ENCODE measurements at regions not wholly inside any gene's neighbourhood (a gene's known extent, or its start where the extent isn't known, plus 50 kb on each side); places are given as distances from the start of the nearest gene placed in this dataset.

- TF ChIP-seq CTCF (IDR thresholded peaks at IDR 0.05; ENCODE audit: insufficient read depth, low read length, poor library complexity, severe bottlenecking): no peak
- no peaks in the 10 kb centered on the region for H3K36me3 ChIP-seq (ENCODE audit: control insufficient read depth, insufficient read depth, low read length)
- DNase-seq (ENCODE audit: extremely low read depth, insufficient read length): no peak
- H3K27me3 ChIP-seq (replicated peaks; ENCODE audit: control insufficient read depth, insufficient read depth, low read length): no peaks in the 10 kb centered on the region; the same call in 1 of the 2 replicates
- no peak overlapping the region for H3K4me3 ChIP-seq (replicated peaks; ENCODE audit: low read depth, low read length)
Measured at GRCh38 chr20:23212011-23212410, 125.9 kb upstream of the CD93 start.

- Histone ChIP-seq H3K4me3 (replicated peaks; ENCODE audit: low read depth, low read length) (no peak overlapping the region), H3K36me3 (ENCODE audit: control insufficient read depth, insufficient read depth, low read length) (no peaks in the 10 kb centered on the region), H3K27me3 (replicated peaks; ENCODE audit: control insufficient read depth, insufficient read depth, low read length) (no peaks in the 10 kb centered on the region; the same call in 1 of the 2 replicates)
- DNase-seq (ENCODE audit: extremely low read depth, insufficient read length): no peak
- TF ChIP-seq CTCF (IDR thresholded peaks at IDR 0.05; ENCODE audit: insufficient read depth, low read length, poor library complexity, severe bottlenecking): no peak
Measured at GRCh38 chr20:23211164-23211563, 125.0 kb upstream of the CD93 start.

- Histone ChIP-seq H3K4me3 (replicated peaks; ENCODE audit: low read depth, low read length) (no peak overlapping the region), H3K27me3 (replicated peaks; ENCODE audit: control insufficient read depth, insufficient read depth, low read length) (no peaks in the 10 kb centered on the region; the same call in 1 of the 2 replicates), H3K36me3 (ENCODE audit: control insufficient read depth, insufficient read depth, low read length) (no peaks in the 10 kb centered on the region)
- DNase-seq (ENCODE audit: extremely low read depth, insufficient read length): no peak
- TF ChIP-seq CTCF (IDR thresholded peaks at IDR 0.05; ENCODE audit: insufficient read depth, low read length, poor library complexity, severe bottlenecking): no peak
Measured at GRCh38 chr20:23207826-23208540, 121.9 kb upstream of the CD93 start.

- Histone ChIP-seq H3K27me3 (replicated peaks; ENCODE audit: control insufficient read depth, insufficient read depth, low read length) (no peaks in the 10 kb centered on the region; the same call in 1 of the 2 replicates), H3K4me3 (replicated peaks; ENCODE audit: low read depth, low read length) (no peak overlapping the region), H3K36me3 (ENCODE audit: control insufficient read depth, insufficient read depth, low read length) (no peaks in the 10 kb centered on the region)
- no peak for DNase-seq (ENCODE audit: extremely low read depth, insufficient read length)
- no peak for TF ChIP-seq CTCF (IDR thresholded peaks at IDR 0.05; ENCODE audit: insufficient read depth, low read length, poor library complexity, severe bottlenecking)
Measured at GRCh38 chr20:23206995-23207394, 120.9 kb upstream of the CD93 start.

GRCh38 chr20:23206061-23206460 is 119.9 kb upstream of the CD93 start:
- Histone ChIP-seq H3K27me3 (replicated peaks; ENCODE audit: control insufficient read depth, insufficient read depth, low read length) (no peaks in the 10 kb centered on the region; the same call in 1 of the 2 replicates), H3K4me3 (replicated peaks; ENCODE audit: low read depth, low read length) (no peak overlapping the region), H3K36me3 (ENCODE audit: control insufficient read depth, insufficient read depth, low read length) (no peaks in the 10 kb centered on the region)
- TF ChIP-seq CTCF (IDR thresholded peaks at IDR 0.05; ENCODE audit: insufficient read depth, low read length, poor library complexity, severe bottlenecking): no peak
- no peak for DNase-seq (ENCODE audit: extremely low read depth, insufficient read length)
